RWPE2 (cell line): ENCODE measurements at regions not wholly inside any gene's neighbourhood (a gene's known extent, or its start where the extent isn't known, plus 50 kb on each side); places are given as distances from the start of the nearest gene placed in this dataset.
A peak's percentile ranks its signal among the peaks of the same experiment; 100 is the strongest.

Experiments
- ATAC-seq: fragments of 200-7000 bp; cut with Tn5 transposase; 3 replicates; pipeline ENCODE4 v1.9.1; 2021; ENCODE audit warnings: low read depth
- DNase-seq: peaks from one replicate; pipeline ENCODE4 v3.0.0-alpha.2; 2020; ENCODE audit warnings: low spot score
- H3K27ac ChIP-seq: fragments of 450-650 bp; 2 replicates; pipeline ENCODE4 v1.5.1; 2017; ENCODE audit warnings: mild to moderate bottlenecking; ENCODE audit not compliant: poor library complexity, severe bottlenecking
- H3K27me3 ChIP-seq: fragments of 250-450 bp; sonication (Bioruptor Pico); 2 replicates; pipeline ENCODE4 v1.5.1; 2021; ENCODE audit warnings: mild to moderate bottlenecking, moderate library complexity; ENCODE audit not compliant: insufficient read depth, poor library complexity, severe bottlenecking
- H3K36me3 ChIP-seq: fragments of 250-450 bp; sonication (Bioruptor Pico); 2 replicates; pipeline ENCODE4 v1.5.1; 2020; ENCODE audit warnings: low read depth, mild to moderate bottlenecking, moderate library complexity
- H3K4me1 ChIP-seq: fragments of 250-450 bp; sonication (Bioruptor Pico); 2 replicates; pipeline ENCODE4 v1.5.1; 2021; ENCODE audit warnings: mild to moderate bottlenecking, moderate library complexity; ENCODE audit not compliant: insufficient read depth, poor library complexity, severe bottlenecking
- H3K4me3 ChIP-seq: fragments of 250-450 bp; sonication (Bioruptor Pico); 2 replicates; pipeline ENCODE4 v1.5.1; 2021; ENCODE audit warnings: mild to moderate bottlenecking, moderate library complexity; ENCODE audit not compliant: severe bottlenecking
- H3K9me3 ChIP-seq: fragments of 250-450 bp; sonication (Bioruptor Pico); 2 replicates; pipeline ENCODE4 v1.5.1; 2021; ENCODE audit warnings: mild to moderate bottlenecking, moderate library complexity; ENCODE audit not compliant: severe bottlenecking
- TF ChIP-seq, protein P1 (sequence below): fragments of 450-650 bp; IDR thresholded peaks from one replicate; pipeline ENCODE4 v1.5.1; 2017; ENCODE audit warnings: mild to moderate bottlenecking, moderate library complexity; ENCODE audit not compliant: poor library complexity, severe bottlenecking

DNA sequence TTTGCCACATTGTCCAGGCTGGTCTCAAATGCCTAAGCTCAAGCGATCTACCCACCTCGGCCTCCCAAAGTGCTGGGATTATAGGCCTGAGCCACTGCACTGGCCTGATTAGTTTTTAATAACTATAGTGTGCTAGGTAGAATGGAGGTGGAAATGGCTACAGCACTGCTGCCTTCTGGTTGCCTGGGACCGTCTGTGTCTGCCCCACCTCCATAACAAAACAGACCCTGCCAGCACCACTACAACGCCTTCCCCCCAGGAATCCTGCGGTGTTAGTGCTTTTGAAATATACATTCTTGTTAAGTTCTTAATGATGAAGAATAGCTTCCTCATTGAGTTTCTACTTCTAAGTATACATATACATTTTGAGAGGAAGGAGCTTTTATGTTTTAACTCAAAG, 148.2 kb upstream of the ITGA6 start:
- H3K27ac ChIP-seq: no peak overlapping the region
- H3K4me3 ChIP-seq: no peak overlapping the region
- peaks cover 18% of the 10 kb centered on the region for H3K4me1 ChIP-seq
- H3K27me3 ChIP-seq: no peaks in the 10 kb centered on the region
- no peak for ATAC-seq
- H3K36me3 ChIP-seq: no peaks in the 10 kb centered on the region
- H3K9me3 ChIP-seq: no peaks in the 10 kb centered on the region
- TF ChIP-seq, protein P1, sequence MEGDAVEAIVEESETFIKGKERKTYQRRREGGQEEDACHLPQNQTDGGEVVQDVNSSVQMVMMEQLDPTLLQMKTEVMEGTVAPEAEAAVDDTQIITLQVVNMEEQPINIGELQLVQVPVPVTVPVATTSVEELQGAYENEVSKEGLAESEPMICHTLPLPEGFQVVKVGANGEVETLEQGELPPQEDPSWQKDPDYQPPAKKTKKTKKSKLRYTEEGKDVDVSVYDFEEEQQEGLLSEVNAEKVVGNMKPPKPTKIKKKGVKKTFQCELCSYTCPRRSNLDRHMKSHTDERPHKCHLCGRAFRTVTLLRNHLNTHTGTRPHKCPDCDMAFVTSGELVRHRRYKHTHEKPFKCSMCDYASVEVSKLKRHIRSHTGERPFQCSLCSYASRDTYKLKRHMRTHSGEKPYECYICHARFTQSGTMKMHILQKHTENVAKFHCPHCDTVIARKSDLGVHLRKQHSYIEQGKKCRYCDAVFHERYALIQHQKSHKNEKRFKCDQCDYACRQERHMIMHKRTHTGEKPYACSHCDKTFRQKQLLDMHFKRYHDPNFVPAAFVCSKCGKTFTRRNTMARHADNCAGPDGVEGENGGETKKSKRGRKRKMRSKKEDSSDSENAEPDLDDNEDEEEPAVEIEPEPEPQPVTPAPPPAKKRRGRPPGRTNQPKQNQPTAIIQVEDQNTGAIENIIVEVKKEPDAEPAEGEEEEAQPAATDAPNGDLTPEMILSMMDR: no peak
- DNase-seq: no peak

DNA sequence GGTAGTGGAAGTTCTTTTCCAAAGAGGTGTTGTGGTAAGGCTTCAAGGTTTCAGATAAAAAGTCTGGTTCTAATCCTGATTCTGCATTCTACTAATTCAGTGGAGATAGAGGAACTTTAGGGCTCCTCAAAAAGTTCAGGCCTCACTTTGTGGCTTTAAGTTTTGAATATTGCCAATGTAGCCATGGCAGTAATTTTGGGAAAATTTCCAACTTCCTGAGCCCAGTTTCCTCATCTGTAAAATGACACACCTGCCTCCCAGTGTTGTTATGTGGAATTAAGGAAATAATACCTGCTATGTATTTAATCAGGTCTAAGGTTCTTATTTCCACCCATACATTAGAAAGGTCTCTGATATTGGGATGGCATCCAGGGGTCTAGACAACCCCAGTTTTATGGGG, 147.6 kb upstream of the ITGA6 start:
- DNase-seq (no peak), ATAC-seq (no peak)
- Histone ChIP-seq H3K27me3 (no peaks in the 10 kb centered on the region), H3K27ac (no peak overlapping the region), H3K4me1 (peaks cover 19% of the 10 kb centered on the region), H3K4me3 (no peak overlapping the region), H3K9me3 (no peaks in the 10 kb centered on the region), H3K36me3 (no peaks in the 10 kb centered on the region)
- TF ChIP-seq, protein P1: peak; percentile 51

DNA sequence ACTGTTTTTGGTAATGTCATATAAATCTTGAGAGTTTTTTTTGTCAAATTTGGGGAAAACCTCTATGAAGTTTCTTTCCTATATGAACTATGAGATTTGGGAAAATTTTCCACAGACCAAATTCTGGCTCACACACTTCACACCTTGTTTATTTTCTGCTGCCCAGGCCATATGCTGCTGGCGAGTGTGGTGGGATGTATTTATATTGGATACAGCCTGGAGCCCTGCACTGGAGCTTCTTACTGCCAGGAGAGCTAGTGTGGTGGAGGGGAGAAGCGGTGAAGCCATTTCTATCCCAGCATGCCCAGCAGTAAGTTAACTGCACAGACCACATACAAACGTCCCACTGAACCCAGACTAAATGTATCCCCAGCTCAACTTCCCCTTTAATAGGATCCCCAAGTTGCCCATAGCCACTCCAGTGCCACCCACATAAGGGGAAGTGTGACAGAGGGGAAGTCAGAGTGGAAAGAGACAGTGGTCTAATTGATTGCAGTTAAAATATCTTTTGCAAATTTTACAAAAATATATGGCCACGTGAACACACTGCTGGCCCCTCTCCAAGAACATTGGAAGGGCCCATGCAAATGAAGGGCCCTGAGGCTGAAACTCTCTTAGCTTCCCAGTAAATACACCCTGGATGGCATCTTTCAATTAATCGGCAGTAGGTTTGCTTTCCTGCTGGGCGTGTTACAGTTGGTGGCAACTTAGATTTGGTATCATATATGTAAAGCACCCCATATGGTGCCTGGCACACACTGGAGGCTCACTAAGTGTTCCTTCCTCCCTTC, 146.6 kb upstream of the ITGA6 start:
- no peaks in the 10 kb centered on the region for H3K27me3 ChIP-seq
- DNase-seq (no peak), ATAC-seq (no peak)
- peaks cover 25% of the 10 kb centered on the region for H3K4me1 ChIP-seq
- peak overlapping the region; percentile 74 for H3K27ac ChIP-seq
- no peak overlapping the region for H3K4me3 ChIP-seq
- TF ChIP-seq, protein P1: no peak
- no peaks in the 10 kb centered on the region for H3K36me3 ChIP-seq
- H3K9me3 ChIP-seq: no peaks in the 10 kb centered on the region

GRCh38 chr2:172281648-172282570, 145.5 kb upstream of the ITGA6 start:
- Histone ChIP-seq H3K27ac (peak overlapping the region; percentile 74), H3K4me3 (no peak overlapping the region), H3K36me3 (no peaks in the 10 kb centered on the region), H3K9me3 (no peaks in the 10 kb centered on the region), H3K27me3 (no peaks in the 10 kb centered on the region), H3K4me1 (peaks cover 25% of the 10 kb centered on the region)
- DNase-seq (no peak), ATAC-seq (peak; percentile 74)
- TF ChIP-seq, protein P1: no peak
